ENCODE measurements at regions not wholly inside any gene's neighbourhood (a gene's known extent, or its start where the extent isn't known, plus 50 kb on each side); places are given as distances from the start of the nearest gene placed in this dataset.

GRCh38 chr14:71203306-71203705 is 296.0 kb downstream of the PCNX1 start:
- DNase-seq: no peak

GRCh38 chr14:71204231-71204630 is 297.0 kb downstream of the PCNX1 start:
- no peak for DNase-seq

GRCh38 chr14:71204768-71205167 is 297.5 kb downstream of the PCNX1 start:
- no peak for DNase-seq

GRCh38 chr14:71206123-71206522 is 298.9 kb downstream of the PCNX1 start:
- DNase-seq: no peak

- no peak for DNase-seq
Observed at GRCh38 chr14:71206766-71207371, 299.6 kb downstream of the PCNX1 start.

- DNase-seq: no peak
Observed at GRCh38 chr14:71208702-71209357, 301.6 kb downstream of the PCNX1 start.

GRCh38 chr14:71209888-71210287 is 302.6 kb downstream of the PCNX1 start:
- DNase-seq: no peak

GRCh38 chr14:71212093-71212492 is 304.8 kb downstream of the PCNX1 start:
- DNase-seq: no peak

GRCh38 chr14:71212683-71213107 is 305.4 kb downstream of the PCNX1 start:
- no peak for DNase-seq

- no peak for DNase-seq
Observed at GRCh38 chr14:71214241-71214640, 307.0 kb downstream of the PCNX1 start.

GRCh38 chr14:71220462-71220861 is 313.2 kb downstream of the PCNX1 start:
- DNase-seq: no peak

- DNase-seq: no peak
Observed at GRCh38 chr14:71221119-71221518, 313.9 kb downstream of the PCNX1 start.

GRCh38 chr14:71225113-71225512 is 317.9 kb downstream of the PCNX1 start:
- no peak for DNase-seq

GRCh38 chr14:71228711-71229110 is 321.5 kb downstream of the PCNX1 start:
- no peak for DNase-seq

GRCh38 chr14:71229875-71230274 is 322.6 kb downstream of the PCNX1 start:
- no peak for DNase-seq

GRCh38 chr14:71230897-71231296 is 323.6 kb downstream of the PCNX1 start:
- DNase-seq: no peak

GRCh38 chr14:71231521-71232393 is 324.5 kb downstream of the PCNX1 start:
- DNase-seq: no peak

- DNase-seq: no peak
Observed at GRCh38 chr14:71232506-71232905, 325.2 kb downstream of the PCNX1 start.

- no peak for DNase-seq
Observed at GRCh38 chr14:71235875-71236274, 328.6 kb downstream of the PCNX1 start.

GRCh38 chr14:71236487-71236886 is 329.2 kb downstream of the PCNX1 start:
- no peak for DNase-seq

- no peak for DNase-seq
Observed at GRCh38 chr14:71237556-71237955, 330.3 kb downstream of the PCNX1 start.

GRCh38 chr14:71238835-71239234 is 331.6 kb downstream of the PCNX1 start:
- no peak for DNase-seq

GRCh38 chr14:71240171-71240570 is 332.9 kb downstream of the PCNX1 start:
- DNase-seq: no peak
